ENCODE measurements at regions not wholly inside any gene's neighbourhood (a gene's known extent, or its start where the extent isn't known, plus 50 kb on each side); places are given as distances from the start of the nearest gene placed in this dataset.

DNA sequence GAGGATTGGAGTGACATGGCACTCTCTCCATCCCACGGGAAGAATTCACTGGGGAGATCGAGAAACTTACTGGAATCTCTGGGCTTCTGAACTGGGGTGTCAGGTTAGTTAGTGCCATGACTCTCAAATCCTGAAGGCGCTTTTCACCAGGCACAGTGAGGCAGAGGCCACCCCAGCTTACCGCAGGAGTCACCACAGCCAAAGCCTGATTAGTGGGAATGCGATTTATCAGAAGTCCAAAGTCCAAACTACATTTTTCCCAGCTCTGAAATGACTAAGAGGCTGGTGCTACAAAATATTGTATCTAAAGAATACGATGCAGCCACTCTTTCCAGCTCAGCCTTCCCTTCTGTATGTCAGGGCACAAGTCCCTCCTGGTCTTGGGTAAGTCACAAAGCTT lies 334.8 kb upstream of the SHH start:
- FAIRE-seq (no peak), DNase-seq (ENCODE audit: insufficient read length, low spot score) (no peak)
- TF ChIP-seq PAX5 (IDR thresholded peaks at IDR 0.05; ENCODE audit: insufficient read depth, low read length, severe bottlenecking) (no peak), POU2F2 (IDR thresholded peaks at IDR 0.05; ENCODE audit: low read depth, low read length) (no peak)

- TF ChIP-seq POU2F2 (IDR thresholded peaks at IDR 0.05; ENCODE audit: low read depth, low read length) (no peak), POLR2A (IDR thresholded peaks at IDR 0.05; ENCODE audit: low read depth, low read length) (no peak), POLR2AphosphoS5 (IDR thresholded peaks at IDR 0.05; ENCODE audit: low read depth, low read length) (no peak), TAF1 (IDR thresholded peaks at IDR 0.05; ENCODE audit: low read depth, low read length) (no peak), SPI1 (IDR thresholded peaks at IDR 0.05; ENCODE audit: low read depth, low read length) (no peak), PAX5 (IDR thresholded peaks at IDR 0.05; ENCODE audit: insufficient read depth, low read length, severe bottlenecking) (no peak)
- FAIRE-seq (no peak), DNase-seq (ENCODE audit: insufficient read length, low spot score) (no peak)
Measured at GRCh38 chr7:156145996-156146395, 333.7 kb upstream of the SHH start.

DNA sequence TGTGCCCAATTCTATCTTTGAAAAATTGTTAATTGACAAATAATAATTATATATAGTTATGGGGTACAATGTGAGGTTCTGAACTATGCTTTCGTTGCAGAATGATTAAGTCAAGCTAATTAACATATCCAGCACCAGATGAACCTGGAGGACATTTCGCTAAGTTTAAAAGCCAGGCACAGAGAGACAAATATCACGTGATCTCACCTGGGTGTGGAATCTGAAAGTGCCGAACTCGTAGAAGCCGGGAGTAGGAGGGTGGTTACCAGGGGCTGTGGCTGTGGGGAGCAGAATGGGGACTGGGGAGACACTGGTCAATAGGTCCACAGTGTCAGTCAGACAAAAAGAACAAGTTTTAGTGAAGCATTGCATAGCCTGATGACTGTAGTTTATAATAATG lies 332.9 kb upstream of the SHH start:
- FAIRE-seq (no peak), DNase-seq (ENCODE audit: insufficient read length, low spot score) (no peak)
- no peak for TF ChIP-seq SPI1 (IDR thresholded peaks at IDR 0.05; ENCODE audit: low read depth, low read length)
- no peak for TF ChIP-seq POU2F2 (IDR thresholded peaks at IDR 0.05; ENCODE audit: low read depth, low read length)
- TF ChIP-seq PAX5 (IDR thresholded peaks at IDR 0.05; ENCODE audit: insufficient read depth, low read length, severe bottlenecking) = no peak
- no peak for TF ChIP-seq TAF1 (IDR thresholded peaks at IDR 0.05; ENCODE audit: low read depth, low read length)
- no peak for TF ChIP-seq POLR2A (IDR thresholded peaks at IDR 0.05; ENCODE audit: low read depth, low read length)
- TF ChIP-seq POLR2AphosphoS5 (IDR thresholded peaks at IDR 0.05; ENCODE audit: low read depth, low read length) = no peak

- DNase-seq (ENCODE audit: insufficient read length, low spot score) = no peak
- TF ChIP-seq SPI1 (IDR thresholded peaks at IDR 0.05; ENCODE audit: low read depth, low read length) = no peak
- TF ChIP-seq POLR2AphosphoS5 (IDR thresholded peaks at IDR 0.05; ENCODE audit: low read depth, low read length) = no peak
- no peak for FAIRE-seq
Measured at GRCh38 chr7:156143683-156144082, 331.4 kb upstream of the SHH start.

DNA sequence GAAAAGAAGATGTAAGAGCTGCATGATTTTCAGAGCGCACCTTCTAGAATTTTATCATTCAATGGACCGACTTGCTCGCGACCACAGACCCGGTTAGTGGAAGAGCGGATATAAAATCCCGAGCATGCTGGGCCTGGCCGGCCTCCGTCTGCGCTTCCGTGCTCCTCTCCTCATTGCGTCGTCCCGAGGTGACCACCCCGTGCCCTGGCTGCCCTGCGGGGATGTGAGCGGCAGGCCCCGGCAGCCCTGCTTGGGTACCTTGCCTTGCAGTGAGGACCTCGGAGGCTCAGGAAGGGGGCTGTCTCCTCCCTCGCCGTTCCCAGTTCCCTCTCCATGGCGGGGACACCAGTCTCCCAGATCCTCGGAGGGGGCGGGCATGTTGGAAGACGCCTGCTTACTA lies 330.9 kb upstream of the SHH start:
- no peak for TF ChIP-seq POU2F2 (IDR thresholded peaks at IDR 0.05; ENCODE audit: low read depth, low read length)
- FAIRE-seq (no peak), DNase-seq (ENCODE audit: insufficient read length, low spot score) (no peak)

- FAIRE-seq (no peak), DNase-seq (ENCODE audit: insufficient read length, low spot score) (no peak)
- TF ChIP-seq PAX5 (IDR thresholded peaks at IDR 0.05; ENCODE audit: insufficient read depth, low read length, severe bottlenecking) (no peak), POLR2A (IDR thresholded peaks at IDR 0.05; ENCODE audit: low read depth, low read length) (no peak), POLR2AphosphoS5 (IDR thresholded peaks at IDR 0.05; ENCODE audit: low read depth, low read length) (no peak), SPI1 (IDR thresholded peaks at IDR 0.05; ENCODE audit: low read depth, low read length) (no peak), POU2F2 (IDR thresholded peaks at IDR 0.05; ENCODE audit: low read depth, low read length) (no peak), TAF1 (IDR thresholded peaks at IDR 0.05; ENCODE audit: low read depth, low read length) (no peak)
Measured at GRCh38 chr7:156141941-156142340, 329.7 kb upstream of the SHH start.

- TF ChIP-seq PAX5 (IDR thresholded peaks at IDR 0.05; ENCODE audit: insufficient read depth, low read length, severe bottlenecking) = no peak
- no peak for TF ChIP-seq POU2F2 (IDR thresholded peaks at IDR 0.05; ENCODE audit: low read depth, low read length)
- no peak for TF ChIP-seq POLR2AphosphoS5 (IDR thresholded peaks at IDR 0.05; ENCODE audit: low read depth, low read length)
- DNase-seq (ENCODE audit: insufficient read length, low spot score) (no peak), FAIRE-seq (no peak)
Measured at GRCh38 chr7:156140896-156141295, 328.6 kb upstream of the SHH start.

GRCh38 chr7:156140447-156140846 lies 328.2 kb upstream of the SHH start:
- DNase-seq (ENCODE audit: insufficient read length, low spot score) (no peak), FAIRE-seq (no peak)
- no peak for TF ChIP-seq SPI1 (IDR thresholded peaks at IDR 0.05; ENCODE audit: low read depth, low read length)
- TF ChIP-seq PAX5 (IDR thresholded peaks at IDR 0.05; ENCODE audit: insufficient read depth, low read length, severe bottlenecking) = no peak
- TF ChIP-seq POLR2A (IDR thresholded peaks at IDR 0.05; ENCODE audit: low read depth, low read length) = no peak
- TF ChIP-seq TAF1 (IDR thresholded peaks at IDR 0.05; ENCODE audit: low read depth, low read length) = no peak
- no peak for TF ChIP-seq POLR2AphosphoS5 (IDR thresholded peaks at IDR 0.05; ENCODE audit: low read depth, low read length)
- no peak for TF ChIP-seq POU2F2 (IDR thresholded peaks at IDR 0.05; ENCODE audit: low read depth, low read length)

- DNase-seq (ENCODE audit: insufficient read length, low spot score) (no peak), FAIRE-seq (no peak)
- no peak for TF ChIP-seq TAF1 (IDR thresholded peaks at IDR 0.05; ENCODE audit: low read depth, low read length)
- no peak for TF ChIP-seq PAX5 (IDR thresholded peaks at IDR 0.05; ENCODE audit: insufficient read depth, low read length, severe bottlenecking)
- TF ChIP-seq SPI1 (IDR thresholded peaks at IDR 0.05; ENCODE audit: low read depth, low read length) = no peak
Measured at GRCh38 chr7:156139633-156140032, 327.4 kb upstream of the SHH start.

DNA sequence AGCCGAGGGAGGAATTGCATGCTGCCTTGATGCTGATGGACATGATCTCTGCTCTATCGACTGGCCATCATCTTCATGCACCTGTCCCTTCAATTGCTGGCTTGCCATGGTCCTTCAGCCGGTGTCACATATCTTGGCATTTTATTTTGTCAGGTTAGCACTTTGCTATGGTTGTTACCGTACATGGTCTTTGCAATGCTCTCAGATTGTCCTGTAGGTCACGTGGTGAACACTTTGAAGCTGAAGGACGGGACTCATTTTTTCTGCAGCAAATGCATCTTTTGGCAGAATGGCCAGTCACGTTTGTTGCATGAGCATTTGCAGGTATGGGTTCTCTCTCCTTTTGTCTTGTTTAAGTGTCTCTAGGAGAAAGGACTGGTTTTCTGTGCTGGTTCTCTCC lies 326.8 kb upstream of the SHH start:
- DNase-seq (ENCODE audit: insufficient read length, low spot score) = no peak
- FAIRE-seq = no peak
- no peak for TF ChIP-seq TAF1 (IDR thresholded peaks at IDR 0.05; ENCODE audit: low read depth, low read length)
- TF ChIP-seq PAX5 (IDR thresholded peaks at IDR 0.05; ENCODE audit: insufficient read depth, low read length, severe bottlenecking) = no peak
- no peak for TF ChIP-seq POLR2AphosphoS5 (IDR thresholded peaks at IDR 0.05; ENCODE audit: low read depth, low read length)
- no peak for TF ChIP-seq SPI1 (IDR thresholded peaks at IDR 0.05; ENCODE audit: low read depth, low read length)
- no peak for TF ChIP-seq POLR2A (IDR thresholded peaks at IDR 0.05; ENCODE audit: low read depth, low read length)
- TF ChIP-seq POU2F2 (IDR thresholded peaks at IDR 0.05; ENCODE audit: low read depth, low read length) = no peak

GRCh38 chr7:156131881-156132280 lies 319.6 kb upstream of the SHH start:
- FAIRE-seq (no peak), DNase-seq (ENCODE audit: insufficient read length, low spot score) (no peak)

More at GRCh38 chr7:156131881-156132280, 319.6 kb upstream of the SHH start:
- TF ChIP-seq PAX5 (IDR thresholded peaks at IDR 0.05; ENCODE audit: insufficient read depth, low read length, severe bottlenecking) = no peak
- no peak for TF ChIP-seq POU2F2 (IDR thresholded peaks at IDR 0.05; ENCODE audit: low read depth, low read length)
